Panc1 (cell line): ENCODE measurements at regions not wholly inside any gene's neighbourhood (a gene's known extent, or its start where the extent isn't known, plus 50 kb on each side); places are given as distances from the start of the nearest gene placed in this dataset.

ENCODE experiments used
- POLR2AphosphoS5 ChIP-seq: IDR thresholded peaks from 2 replicates; pipeline ENCODE4 v1.6.1; 2012; ENCODE audit warnings: mild to moderate bottlenecking, low read depth, low read length, moderate library complexity
- SIN3A ChIP-seq: IDR thresholded peaks from 2 replicates; pipeline ENCODE4 v1.6.1; 2012; ENCODE audit warnings: low read depth, mild to moderate bottlenecking, low read length, moderate library complexity, borderline replicate concordance; ENCODE audit not compliant: insufficient read depth
- TCF7L2 ChIP-seq: IDR thresholded peaks from 2 replicates; pipeline ENCODE4 v1.6.1; 2011; ENCODE audit warnings: mild to moderate bottlenecking, low read depth, low read length, inconsistent platforms
- TF ChIP-seq, protein P1 (sequence below): fragments of 450-650 bp; IDR thresholded peaks from 2 replicates; pipeline ENCODE4 v1.5.1; 2017; ENCODE audit warnings: mild to moderate bottlenecking
- TF ChIP-seq, protein P2 (sequence below), 2 experiments: IDR thresholded peaks; 2 replicates each; pipeline ENCODE4 v1.6.1; 2011 to 2012; ENCODE audit warnings: low read depth in 2 of 2, control low read depth in 1 of 2, low read length in 1 of 2, mild to moderate bottlenecking in 1 of 2, moderate library complexity in 1 of 2; ENCODE audit not compliant: insufficient read depth in 1 of 2

DNA sequence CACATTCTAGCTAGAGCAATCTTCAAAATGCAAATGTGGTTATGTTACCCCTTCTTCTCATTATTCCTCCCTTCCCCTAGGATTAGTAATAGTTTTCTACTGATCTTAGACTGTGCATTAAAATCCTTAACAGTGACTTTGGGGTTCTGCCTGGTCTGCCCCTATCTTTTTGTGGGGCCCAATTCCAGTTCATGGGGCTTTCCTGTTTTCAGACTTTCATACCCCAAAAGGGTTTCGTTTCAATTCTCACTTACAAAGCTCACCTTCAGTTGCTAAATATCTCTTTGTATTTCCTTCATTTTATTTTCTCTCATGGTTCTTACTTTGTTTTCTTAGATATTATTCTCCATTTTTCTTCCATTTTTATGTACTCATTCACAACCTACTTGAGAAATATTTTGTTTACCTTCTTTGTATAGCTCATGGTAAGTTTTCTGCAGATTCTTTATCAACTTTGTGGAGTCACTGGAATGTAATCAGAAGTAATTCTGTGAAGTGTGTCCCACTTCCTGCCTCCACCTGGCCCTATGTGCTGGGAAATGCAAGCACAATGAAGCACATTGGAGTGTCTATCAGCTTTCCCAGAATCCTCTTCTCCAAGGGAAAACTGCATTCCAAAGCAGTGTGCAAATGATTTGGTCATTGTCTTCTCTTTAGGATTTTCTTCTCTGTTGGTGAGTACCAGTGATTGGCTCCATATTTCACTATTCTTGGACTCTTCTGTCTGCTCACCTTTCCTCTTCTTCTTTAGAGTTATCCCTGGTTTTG, 350.2 kb downstream of the ZNF326 start:
- TF ChIP-seq, protein P1, sequence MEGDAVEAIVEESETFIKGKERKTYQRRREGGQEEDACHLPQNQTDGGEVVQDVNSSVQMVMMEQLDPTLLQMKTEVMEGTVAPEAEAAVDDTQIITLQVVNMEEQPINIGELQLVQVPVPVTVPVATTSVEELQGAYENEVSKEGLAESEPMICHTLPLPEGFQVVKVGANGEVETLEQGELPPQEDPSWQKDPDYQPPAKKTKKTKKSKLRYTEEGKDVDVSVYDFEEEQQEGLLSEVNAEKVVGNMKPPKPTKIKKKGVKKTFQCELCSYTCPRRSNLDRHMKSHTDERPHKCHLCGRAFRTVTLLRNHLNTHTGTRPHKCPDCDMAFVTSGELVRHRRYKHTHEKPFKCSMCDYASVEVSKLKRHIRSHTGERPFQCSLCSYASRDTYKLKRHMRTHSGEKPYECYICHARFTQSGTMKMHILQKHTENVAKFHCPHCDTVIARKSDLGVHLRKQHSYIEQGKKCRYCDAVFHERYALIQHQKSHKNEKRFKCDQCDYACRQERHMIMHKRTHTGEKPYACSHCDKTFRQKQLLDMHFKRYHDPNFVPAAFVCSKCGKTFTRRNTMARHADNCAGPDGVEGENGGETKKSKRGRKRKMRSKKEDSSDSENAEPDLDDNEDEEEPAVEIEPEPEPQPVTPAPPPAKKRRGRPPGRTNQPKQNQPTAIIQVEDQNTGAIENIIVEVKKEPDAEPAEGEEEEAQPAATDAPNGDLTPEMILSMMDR: no peak
- TF ChIP-seq, protein P2, sequence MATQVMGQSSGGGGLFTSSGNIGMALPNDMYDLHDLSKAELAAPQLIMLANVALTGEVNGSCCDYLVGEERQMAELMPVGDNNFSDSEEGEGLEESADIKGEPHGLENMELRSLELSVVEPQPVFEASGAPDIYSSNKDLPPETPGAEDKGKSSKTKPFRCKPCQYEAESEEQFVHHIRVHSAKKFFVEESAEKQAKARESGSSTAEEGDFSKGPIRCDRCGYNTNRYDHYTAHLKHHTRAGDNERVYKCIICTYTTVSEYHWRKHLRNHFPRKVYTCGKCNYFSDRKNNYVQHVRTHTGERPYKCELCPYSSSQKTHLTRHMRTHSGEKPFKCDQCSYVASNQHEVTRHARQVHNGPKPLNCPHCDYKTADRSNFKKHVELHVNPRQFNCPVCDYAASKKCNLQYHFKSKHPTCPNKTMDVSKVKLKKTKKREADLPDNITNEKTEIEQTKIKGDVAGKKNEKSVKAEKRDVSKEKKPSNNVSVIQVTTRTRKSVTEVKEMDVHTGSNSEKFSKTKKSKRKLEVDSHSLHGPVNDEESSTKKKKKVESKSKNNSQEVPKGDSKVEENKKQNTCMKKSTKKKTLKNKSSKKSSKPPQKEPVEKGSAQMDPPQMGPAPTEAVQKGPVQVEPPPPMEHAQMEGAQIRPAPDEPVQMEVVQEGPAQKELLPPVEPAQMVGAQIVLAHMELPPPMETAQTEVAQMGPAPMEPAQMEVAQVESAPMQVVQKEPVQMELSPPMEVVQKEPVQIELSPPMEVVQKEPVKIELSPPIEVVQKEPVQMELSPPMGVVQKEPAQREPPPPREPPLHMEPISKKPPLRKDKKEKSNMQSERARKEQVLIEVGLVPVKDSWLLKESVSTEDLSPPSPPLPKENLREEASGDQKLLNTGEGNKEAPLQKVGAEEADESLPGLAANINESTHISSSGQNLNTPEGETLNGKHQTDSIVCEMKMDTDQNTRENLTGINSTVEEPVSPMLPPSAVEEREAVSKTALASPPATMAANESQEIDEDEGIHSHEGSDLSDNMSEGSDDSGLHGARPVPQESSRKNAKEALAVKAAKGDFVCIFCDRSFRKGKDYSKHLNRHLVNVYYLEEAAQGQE (IDR thresholded peaks at IDR 0.05; ENCODE audit: insufficient read depth in 1 of 2, low read depth in 2 of 2, low read length in 1 of 2): no peak
- TF ChIP-seq TCF7L2 (no peak), POLR2AphosphoS5 (no peak), SIN3A (no peak)
